ENCODE measurements at regions not wholly inside any gene's neighbourhood (a gene's known extent, or its start where the extent isn't known, plus 50 kb on each side); places are given as distances from the start of the nearest gene placed in this dataset.

DNA sequence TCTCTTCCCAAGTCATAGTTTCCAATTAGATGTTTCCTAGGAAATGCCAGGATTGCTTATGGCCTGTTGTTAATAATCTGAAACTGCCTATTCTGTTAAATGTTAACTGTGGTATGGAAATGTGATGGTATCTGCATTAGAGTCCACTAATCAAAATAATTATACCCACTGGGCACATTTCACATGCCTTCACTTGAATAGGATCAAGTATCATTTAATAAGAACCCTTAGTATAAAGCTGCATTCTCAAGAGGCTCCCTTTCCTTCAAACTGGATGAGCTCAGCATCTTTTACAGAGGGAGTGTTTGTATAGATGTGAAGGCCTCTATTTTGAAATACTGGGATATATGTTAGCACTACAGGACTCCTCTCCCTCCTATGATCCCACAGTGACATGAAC lies 477.2 kb upstream of the VRK2 start:
- DNase-seq, result no peak

DNA sequence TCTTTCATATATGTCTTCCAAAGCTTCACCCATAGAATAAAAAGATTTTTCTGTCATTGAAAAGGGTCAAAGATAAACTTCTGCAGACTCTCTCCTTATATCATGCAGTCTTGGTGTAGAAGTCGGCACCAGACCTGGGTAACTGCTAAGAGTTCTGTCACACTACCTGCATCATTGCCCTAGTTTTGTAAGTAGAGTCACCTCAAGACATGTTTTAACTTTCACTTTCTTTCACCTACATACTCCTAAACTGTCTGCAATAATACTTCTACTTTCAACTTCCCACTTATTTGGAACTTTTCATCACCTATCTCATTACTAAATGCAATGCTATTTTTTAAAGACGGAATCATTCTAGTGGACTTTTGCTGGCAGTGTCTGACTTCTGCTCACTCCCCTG lies 475.6 kb upstream of the VRK2 start:
- DNase-seq, result no peak
- H3K36me3 ChIP-seq, result no peaks in the 10 kb centered on the region
- TF ChIP-seq, protein P1, sequence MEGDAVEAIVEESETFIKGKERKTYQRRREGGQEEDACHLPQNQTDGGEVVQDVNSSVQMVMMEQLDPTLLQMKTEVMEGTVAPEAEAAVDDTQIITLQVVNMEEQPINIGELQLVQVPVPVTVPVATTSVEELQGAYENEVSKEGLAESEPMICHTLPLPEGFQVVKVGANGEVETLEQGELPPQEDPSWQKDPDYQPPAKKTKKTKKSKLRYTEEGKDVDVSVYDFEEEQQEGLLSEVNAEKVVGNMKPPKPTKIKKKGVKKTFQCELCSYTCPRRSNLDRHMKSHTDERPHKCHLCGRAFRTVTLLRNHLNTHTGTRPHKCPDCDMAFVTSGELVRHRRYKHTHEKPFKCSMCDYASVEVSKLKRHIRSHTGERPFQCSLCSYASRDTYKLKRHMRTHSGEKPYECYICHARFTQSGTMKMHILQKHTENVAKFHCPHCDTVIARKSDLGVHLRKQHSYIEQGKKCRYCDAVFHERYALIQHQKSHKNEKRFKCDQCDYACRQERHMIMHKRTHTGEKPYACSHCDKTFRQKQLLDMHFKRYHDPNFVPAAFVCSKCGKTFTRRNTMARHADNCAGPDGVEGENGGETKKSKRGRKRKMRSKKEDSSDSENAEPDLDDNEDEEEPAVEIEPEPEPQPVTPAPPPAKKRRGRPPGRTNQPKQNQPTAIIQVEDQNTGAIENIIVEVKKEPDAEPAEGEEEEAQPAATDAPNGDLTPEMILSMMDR (IDR thresholded peaks at IDR 0.05), result no peak
- intact Hi-C loops (cut with DNase I; ENCODE audit: low total_unique reads), result no loop called here
- no peaks in the 10 kb centered on the region for H3K27me3 ChIP-seq
- H3K9me3 ChIP-seq, result no peaks in the 10 kb centered on the region
- no peak overlapping the region for H3K4me3 ChIP-seq
- no peak overlapping the region for H3K27ac ChIP-seq
- H3K4me1 ChIP-seq, result no peaks in the 10 kb centered on the region

More for the DNA sequence above, 477.2 kb upstream of the VRK2 start:
- Histone ChIP-seq H3K27me3 (no peaks in the 10 kb centered on the region), H3K9me3 (no peaks in the 10 kb centered on the region), H3K4me3 (no peak overlapping the region), H3K27ac (no peak overlapping the region), H3K4me1 (no peaks in the 10 kb centered on the region), H3K36me3 (no peaks in the 10 kb centered on the region)
- intact Hi-C loops (cut with DNase I; ENCODE audit: low total_unique reads), result no loop called here
- TF ChIP-seq, protein P1 (IDR thresholded peaks at IDR 0.05), result no peak

DNA sequence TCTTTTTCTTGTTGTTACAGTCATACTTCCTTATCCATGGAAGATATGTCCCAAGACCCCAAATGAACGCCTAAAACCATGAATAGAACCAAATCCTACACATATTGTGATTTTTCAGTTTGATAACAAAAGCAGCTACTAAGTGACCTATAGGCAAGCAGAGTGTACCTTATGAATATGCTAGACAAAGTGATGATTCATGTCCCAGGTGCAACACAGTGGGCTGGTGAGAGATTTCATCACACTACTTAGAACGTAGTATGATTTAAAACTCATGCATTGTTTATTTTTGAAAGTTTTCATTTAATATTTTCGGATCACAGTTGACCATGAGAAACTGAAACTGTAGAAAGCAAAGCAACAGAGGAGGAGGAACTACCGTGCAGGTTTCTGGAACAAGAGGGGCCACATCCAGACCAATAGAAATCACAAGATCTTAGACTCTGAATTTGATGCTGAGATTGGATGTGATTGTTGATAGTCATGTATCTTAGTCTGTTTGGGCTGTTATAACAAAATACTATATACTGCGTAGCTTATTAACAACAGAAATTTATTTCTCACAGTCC lies 470.8 kb upstream of the VRK2 start:
- intact Hi-C loops (cut with DNase I; ENCODE audit: low total_unique reads), result no loop called here
- Histone ChIP-seq H3K36me3 (no peaks in the 10 kb centered on the region), H3K4me1 (no peaks in the 10 kb centered on the region), H3K27ac (no peak overlapping the region), H3K9me3 (no peaks in the 10 kb centered on the region), H3K4me3 (no peak overlapping the region), H3K27me3 (no peaks in the 10 kb centered on the region)
- TF ChIP-seq, protein P1 (IDR thresholded peaks at IDR 0.05), result no peak
- DNase-seq, result no peak

DNA sequence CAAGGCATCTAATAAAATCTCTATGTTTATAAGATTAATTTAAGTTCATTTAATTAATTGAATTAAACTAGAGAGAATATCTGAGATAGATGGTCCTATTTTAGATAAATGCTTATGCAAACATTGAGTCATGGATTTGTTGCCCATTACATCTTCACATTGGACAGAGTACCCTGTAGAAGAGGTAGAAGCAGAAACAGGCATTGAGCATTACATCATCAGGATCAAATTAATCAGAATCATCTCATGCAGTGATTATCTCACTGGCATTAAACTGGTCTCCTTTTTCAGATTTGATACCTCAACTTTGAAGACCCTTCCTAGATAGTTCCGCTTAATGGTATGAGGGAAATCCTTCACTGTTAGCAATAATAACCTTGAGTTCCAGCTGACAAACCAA lies 469.6 kb upstream of the VRK2 start:
- H3K4me1 ChIP-seq, result no peaks in the 10 kb centered on the region
- no peaks in the 10 kb centered on the region for H3K36me3 ChIP-seq
- no peak for DNase-seq
- intact Hi-C loops (cut with DNase I; ENCODE audit: low total_unique reads), result no loop called here
- H3K9me3 ChIP-seq, result no peaks in the 10 kb centered on the region
- H3K4me3 ChIP-seq, result no peak overlapping the region
- TF ChIP-seq, protein P1 (IDR thresholded peaks at IDR 0.05), result no peak
- no peak overlapping the region for H3K27ac ChIP-seq
- no peaks in the 10 kb centered on the region for H3K27me3 ChIP-seq

DNA sequence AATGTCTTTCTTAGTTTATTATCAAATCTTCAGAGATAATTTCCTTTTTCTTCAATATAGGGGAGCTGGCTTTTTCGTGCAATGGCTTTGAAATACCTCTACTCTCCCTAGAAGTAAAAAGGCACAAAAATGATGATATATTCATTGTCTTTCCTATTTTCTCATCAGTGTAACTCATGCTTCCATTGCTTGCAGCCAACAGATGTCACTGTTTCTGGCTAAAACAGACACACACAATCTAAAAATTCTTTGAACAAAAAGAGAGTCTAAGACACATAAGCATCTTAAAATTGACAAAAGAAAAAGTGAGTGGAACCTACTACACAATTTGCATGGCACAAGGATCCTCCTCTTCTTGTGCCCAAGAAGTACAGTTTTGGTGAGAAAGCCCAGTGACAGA lies 448.7 kb upstream of the VRK2 start:
- H3K9me3 ChIP-seq, result peaks cover 0 to 3% (median 0%) of the 10 kb centered on the region in 3 donors
- DNase-seq, result no peak
- H3K36me3 ChIP-seq, result no peaks in the 10 kb centered on the region
- H3K4me1 ChIP-seq, result no peaks in the 10 kb centered on the region
- H3K4me3 ChIP-seq, result no peak overlapping the region
- TF ChIP-seq, protein P1 (IDR thresholded peaks at IDR 0.05), result no peak
- H3K27ac ChIP-seq, result no peak overlapping the region
- H3K27me3 ChIP-seq, result no peaks in the 10 kb centered on the region
- intact Hi-C loops (cut with DNase I; ENCODE audit: low total_unique reads), result no loop called here

DNA sequence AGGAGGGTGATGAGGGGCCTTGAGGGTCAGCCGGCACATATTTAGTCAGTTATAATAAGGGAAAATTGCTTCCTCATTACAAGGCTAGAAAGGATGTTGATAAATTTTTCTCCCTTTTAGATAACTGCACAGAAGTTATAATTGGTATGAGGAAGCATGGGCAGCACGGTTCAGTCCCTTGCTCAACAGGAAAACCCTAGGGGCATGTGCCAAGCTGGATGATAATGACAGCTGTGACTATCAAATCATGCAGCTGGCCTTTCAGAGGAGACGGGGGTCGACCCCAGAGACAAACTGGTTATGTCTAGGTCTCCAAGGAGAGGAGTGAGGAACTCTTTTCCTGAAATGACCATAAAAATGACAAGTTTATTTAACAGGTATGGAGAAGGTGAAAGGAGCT lies 448.1 kb upstream of the VRK2 start:
- intact Hi-C loops (cut with DNase I; ENCODE audit: low total_unique reads), result no loop called here
- Histone ChIP-seq H3K36me3 (no peaks in the 10 kb centered on the region), H3K27me3 (no peaks in the 10 kb centered on the region), H3K9me3 (peaks cover 0 to 3% (median 0%) of the 10 kb centered on the region in 3 donors), H3K4me1 (no peaks in the 10 kb centered on the region), H3K4me3 (no peak overlapping the region), H3K27ac (no peak overlapping the region)
- TF ChIP-seq, protein P1 (IDR thresholded peaks at IDR 0.05), result no peak
- no peak for DNase-seq

Data from tibial artery (tissue), 4 donors.